NCI-H82 (cell line): ENCODE measurements at regions not wholly inside any gene's neighbourhood (a gene's known extent, or its start where the extent isn't known, plus 50 kb on each side); places are given as distances from the start of the nearest gene placed in this dataset.
A peak's percentile ranks its signal among the peaks of the same experiment; 100 is the strongest.

Experiments used
- DNase-seq: peaks from one replicate; lab custom pipeline; 2025; lab: John Stamatoyannopoulos, UW

DNA sequence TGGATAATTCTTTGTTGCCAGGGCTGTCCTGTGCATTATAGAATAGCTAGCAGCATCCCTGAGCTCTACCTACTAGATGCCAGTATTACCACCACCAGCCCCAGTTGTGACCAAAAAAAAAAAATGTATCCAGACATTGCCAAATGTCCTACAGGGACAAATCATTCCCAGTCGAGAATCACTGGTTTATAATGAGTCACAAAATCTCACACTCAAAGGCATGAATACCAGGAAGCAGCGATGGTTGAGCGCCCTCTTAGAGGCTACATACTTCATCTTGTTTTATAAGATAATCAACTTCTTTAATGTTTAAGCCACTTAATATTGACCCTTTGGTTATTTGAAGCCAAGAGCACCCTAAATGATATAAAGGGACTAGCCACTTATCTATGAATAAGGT, 297.3 kb downstream of the DHX15 start:
- DNase-seq: no peak

DNA sequence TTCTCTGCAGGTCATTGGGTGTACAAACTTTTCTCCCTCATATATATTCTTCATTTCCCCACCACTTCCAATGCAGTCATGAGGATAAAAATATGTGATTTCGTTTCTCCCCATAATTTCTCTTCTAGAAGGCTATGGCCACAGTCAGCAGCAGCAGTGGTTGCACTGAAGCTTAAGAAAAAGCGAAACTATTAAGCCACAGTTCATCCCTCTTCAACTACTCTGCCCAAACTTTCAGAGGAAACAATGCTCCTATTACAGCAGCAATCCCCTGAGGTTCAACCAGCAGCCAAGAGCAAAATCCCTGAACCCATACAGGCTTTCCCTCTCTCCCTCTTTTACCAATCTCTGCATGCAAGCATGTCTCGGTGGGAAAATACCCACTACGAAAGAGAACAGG, 298.6 kb downstream of the DHX15 start:
- DNase-seq: no peak

DNA sequence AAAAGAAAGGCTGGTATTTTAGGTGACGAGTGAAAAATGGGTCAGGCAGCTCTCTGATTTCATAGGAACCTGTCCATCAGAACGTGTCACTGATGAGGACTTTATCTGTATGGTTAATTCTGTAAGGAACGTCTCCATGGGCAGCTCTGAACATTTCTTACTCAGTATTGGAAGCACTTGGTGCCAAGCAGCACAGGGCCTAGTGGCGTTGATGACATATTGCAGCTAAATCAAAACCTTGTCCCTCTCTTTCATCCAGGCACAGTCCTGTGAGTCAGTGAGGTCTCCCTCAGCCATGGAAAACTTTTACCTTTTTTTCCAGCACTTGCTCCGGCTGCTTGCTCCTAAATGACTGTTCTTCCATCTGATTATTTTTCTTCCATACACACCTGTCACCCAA, 301.9 kb downstream of the DHX15 start:
- no peak for DNase-seq

DNA sequence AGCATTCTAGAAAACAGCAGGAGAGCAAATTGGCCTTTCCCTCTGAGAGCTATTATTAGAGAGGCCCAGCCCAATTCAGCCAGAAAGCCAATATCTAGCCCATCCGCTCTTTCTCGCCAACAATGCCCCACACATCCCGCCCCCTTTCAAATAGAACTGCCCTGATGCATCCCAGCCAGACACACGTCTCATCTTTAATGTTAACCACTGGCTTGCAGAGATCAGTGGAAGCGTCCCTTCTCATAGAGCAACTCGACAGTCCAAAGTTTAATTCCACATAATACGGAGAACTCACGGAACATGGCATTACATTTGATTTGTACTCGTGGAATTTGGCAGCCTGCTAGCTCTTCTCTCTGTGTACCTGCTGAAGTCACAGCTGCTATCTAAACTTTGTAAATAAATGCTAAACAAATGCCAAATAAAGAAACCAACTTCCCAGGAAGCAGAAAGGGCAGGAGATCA, 304.4 kb downstream of the DHX15 start:
- no peak for DNase-seq

DNA sequence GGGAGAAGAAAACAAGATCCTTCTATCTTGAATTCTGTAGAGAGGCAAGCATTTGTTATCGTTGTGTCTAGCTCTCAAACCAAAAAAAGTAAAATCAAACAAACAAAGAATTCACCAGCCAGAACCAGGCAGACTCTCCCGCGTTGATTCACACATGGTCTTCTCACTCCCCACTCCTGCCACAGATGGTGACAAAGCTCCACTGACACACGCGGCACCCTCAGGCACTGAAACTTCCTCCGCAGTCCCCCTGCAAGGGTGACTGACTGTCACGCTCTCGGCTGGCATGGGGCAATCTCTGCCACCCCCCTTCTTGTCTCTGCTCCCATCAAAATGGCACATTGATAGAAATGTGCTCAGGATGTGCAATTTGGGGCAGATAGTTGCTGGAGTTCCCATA, 304.9 kb downstream of the DHX15 start:
- DNase-seq: no peak

DNA sequence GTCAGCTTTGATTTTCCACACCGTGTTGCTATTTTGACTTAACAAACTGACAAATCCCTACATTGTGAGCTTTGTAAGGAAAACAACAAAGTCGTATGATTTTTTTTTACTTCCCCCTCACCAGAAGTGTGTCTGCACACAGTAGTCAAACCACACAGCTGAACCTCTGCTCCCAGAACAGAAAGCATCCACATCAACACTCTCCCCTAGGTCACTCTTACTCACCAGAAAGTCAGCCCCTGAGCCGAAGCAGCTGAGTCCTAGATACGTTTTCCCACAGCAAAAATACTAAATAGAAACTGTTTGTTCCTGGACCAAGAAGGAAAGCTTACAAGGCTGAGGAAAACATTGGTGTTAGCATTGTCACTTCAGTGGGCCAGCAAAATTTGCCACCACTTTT, 305.7 kb downstream of the DHX15 start:
- no peak for DNase-seq

DNA sequence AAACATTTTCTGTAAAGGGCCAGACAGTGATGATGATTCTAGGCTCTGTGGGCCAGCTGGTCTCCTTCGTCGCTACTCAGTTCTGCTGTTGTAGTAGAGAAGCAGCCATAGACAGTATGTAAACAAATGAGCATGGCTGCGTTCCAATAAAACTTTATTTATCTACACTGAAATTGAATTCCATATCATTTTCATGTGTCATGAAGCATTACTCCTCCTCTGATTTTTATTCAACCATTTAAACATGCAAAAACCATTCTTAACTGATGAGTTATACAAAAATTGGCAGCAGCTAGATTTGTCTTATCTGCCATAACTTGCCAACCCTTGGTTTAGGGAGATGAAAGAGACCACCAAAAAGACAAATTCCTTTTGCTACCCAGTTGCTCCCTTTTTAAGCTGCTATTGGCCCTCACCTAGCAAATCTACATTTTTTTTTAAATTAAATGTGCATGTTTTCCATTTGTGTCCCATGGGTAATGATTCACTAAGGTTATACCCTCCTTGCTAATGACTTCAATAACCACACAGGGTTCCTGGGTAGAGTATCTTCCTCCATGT, 309.9 kb downstream of the DHX15 start:
- DNase-seq: no peak

DNA sequence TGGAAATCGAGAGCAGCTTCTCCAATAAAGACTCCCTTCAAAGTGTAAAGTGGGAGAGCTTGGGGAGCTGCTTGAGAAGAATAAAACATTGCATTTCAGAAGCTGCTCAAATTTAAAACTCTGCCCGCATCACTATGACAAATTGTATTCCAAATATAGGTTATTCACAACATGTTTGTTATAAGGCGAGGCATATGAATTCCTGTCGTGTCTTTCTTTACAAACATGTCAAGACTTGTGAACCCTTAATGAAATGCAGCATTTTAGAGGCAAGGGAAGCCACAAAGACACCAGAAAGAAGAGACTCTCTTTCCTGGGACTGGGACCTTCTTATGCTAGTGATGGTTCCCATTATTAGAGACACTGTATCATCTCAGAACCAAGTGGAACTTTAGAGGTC, 311.2 kb downstream of the DHX15 start:
- no peak for DNase-seq

DNA sequence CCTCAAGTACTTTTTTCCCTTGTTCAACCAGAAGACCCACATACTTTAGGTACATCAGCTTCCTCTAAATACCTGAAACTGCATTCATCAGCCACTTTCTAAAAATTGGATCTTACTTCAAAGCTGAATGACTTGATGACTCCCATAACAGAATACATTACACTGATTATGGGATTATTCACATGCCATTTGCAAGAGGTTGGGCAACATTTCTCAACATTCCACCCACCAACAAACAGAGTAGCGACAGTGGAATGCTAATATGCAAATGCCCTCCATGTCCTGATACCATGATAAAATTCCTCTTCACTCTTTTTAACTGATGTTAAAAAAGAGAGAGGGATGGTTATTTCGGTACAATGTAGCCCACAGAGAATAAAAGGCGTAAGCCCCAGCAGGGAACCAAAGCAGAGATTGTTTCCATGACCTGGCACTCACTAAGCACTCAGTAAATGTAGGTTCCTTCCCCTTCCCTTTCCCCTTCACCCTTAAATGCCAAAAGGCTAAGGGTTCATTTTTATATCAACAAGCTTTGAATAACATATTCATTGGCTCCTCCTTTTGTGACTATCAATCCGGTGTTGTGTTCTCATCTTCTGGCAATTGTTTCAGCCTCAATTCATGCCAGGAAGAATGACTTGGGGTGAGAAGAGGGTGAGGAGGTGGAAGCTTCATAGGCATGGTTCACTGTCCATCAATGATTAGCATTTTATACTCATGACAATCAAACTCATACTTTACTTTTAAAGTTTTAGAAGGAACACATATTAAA, 317.2 kb downstream of the DHX15 start:
- DNase-seq: no peak

DNA sequence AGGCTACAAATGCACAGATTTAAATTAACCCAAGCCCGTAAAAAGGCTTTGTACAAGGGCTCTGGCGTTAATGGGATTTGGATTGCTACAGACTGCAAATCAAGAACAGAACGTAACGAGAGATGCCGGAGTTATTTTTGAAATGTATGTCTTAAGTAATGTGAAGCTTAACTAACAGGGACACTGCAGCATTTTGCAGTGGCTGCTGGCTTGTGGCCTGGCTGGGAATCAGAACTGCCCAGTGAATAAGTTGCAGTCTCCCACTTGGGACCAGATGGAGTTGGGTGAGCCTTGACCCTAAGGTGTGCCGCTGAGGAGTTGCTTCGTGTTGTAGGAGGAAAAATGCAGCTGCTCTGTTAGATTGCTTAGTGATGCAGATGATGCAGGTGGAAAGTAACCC, 318.4 kb downstream of the DHX15 start:
- DNase-seq: peak; percentile 81

DNA sequence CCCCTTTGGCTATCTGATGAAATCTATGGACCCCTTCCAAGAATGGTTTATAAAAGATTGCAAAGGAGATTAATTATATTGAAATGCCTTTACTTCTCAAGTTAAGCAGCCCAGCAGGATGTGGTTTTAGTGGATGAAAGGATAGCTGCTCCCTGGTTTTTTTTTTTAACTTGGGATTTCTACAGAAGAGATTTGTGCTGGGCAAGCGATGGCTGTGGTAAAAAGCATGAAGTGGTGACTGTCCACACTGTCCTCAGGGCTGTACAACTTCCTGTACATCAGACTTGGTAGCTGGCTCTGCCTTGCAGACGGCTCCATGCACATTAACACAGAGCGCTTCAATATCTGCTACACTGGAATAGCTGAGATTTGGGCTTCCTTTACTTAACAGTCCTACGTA, 321.7 kb downstream of the DHX15 start:
- peak; percentile 8 for DNase-seq

DNA sequence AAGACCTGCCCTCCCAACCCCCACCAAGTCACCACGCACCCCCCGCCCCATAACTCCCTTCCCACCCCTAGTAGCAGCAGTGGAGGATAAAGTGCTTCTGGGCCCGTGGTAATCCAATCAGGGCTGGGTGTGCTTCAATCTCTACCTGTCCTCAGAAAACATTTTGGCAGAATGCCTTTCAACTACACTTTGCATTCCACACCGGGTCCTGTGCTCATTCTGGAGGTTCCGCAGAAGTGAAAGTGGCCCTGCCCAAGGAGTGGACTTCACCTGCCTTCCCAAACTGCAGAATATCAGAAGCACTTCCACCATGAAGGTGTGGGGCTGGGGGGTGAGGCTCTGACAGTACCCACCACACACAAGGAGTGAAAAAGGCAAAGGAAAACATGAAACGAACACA, 322.3 kb downstream of the DHX15 start:
- DNase-seq: peak; percentile 86

DNA sequence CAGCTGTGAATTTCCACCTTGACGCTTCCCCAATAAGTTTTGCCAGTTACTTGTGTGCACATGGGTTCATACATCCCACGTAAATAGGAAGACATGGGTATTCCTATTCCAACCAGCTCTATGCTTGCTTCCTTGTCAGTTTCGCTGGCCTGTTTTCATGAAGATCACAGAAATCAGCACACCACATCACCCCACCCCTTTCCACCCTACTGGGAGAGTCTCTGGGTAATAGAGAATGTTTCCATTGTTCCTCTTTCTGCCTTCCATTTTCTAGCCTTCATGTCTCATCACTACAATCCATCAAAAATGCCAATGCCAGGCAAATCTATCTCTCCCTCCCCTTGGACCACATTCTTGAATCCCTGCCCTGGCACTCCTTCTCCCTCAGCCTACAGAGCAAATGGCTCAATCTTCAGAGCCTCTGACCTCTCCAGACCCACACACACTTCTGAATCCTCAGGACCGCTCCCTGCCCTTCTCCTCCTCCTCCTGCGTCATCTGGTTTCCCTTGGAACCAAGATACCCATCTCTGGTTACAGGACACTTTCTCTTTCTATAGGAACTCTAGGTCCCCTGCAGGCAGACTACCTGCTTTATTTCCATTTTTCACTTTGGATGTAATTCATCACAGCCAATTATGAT, 323.3 kb downstream of the DHX15 start:
- DNase-seq: no peak

DNA sequence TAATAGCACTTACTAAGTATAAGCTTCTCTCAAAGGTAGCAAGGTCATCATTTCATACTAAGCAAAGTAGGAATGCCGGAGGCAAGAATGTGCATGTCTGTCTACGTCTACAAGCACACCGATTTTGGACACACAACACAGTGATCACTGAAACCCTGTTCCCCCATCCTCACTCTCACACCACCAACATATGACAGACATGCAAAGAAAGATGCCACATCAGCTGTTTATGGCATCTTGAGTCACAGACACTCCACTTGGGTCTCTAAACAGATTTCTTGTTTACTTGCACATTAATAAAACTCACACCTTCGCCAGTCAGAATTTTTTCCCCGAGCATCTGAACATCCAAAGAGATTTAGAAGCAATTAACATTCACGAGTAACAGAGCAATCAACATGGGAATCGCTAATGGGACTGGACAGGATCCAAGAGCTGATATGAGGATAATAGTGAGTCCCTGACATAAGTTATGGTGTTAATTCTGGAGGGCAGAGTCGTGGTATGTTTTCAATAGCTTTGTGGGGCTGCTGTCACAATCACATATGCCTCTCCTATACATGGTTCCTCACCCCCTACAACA, 324.1 kb downstream of the DHX15 start:
- DNase-seq: peak; percentile 39

DNA sequence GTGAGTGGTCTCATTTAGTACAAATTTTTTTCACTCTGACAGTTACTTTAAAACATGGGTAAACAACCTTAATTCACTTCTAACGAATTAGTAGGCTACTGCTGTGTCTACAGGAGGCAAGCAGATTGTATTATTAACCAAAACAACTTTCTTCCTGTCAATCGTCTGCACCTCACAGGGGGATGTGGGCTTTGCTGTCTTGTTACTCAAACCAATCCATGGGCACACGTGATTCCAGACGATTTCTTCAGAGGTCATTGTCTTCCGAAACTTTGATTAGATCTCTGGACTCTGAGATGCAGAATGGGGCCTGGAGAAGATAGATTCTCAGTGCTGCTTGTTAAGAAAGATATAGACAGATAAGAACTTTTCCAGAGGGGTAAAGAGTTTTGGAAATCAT, 327.8 kb downstream of the DHX15 start:
- DNase-seq: no peak

DNA sequence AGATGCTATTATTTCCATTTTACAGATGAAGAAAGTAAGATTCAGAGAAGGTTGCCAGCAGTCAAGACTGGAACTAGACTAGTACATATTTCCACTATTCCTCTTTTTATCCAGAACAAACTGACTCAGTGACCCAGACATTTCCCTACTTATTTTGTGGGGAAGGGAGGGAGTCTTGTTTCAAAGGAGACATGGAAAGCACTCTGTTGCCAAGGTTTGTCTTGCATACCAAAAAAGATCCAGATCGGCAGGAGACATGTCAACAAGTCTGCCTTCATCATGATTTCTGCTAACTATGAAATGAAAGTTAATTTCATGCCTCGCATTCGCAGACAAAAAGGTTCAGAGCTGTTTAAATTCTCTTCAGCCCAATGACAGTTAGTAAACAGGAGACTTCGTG, 328.3 kb downstream of the DHX15 start:
- DNase-seq: no peak

DNA sequence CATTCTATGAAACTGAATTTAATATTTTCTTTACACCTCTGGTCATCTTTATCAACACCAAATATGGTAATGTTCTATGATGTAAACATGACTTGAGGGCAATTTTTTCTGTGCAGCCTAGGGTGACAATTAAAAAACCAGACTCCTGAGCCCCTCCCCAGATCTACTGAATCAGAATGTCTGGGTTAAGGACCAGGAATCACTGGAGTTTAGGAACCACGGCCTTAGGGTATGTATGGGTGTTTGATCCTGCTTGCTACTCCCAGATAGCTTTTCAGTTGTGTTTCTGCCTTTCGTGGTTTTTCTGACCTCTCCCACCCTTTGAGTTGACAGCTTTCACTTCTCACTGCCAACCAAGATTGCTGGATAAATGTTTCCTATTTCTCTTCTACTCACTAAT, 332.2 kb downstream of the DHX15 start:
- no peak for DNase-seq

DNA sequence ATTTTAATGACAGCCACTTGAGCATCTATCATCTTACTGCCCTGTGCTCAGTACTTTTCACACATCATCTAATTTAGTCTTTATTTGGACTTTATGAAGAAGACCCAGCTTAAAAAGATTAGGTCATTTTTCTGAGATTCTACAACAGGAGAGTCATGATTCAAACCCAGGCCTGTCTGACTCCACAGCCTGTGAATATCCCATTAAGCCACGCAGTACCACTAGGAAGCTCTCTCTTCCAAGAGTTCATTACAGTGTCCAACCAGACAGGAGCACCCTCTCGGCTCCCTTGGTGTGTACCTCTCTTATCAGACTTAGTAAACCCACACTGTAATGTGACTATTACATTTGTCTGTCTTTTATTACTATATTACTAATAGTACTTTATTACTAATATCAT, 332.8 kb downstream of the DHX15 start:
- no peak for DNase-seq

DNA sequence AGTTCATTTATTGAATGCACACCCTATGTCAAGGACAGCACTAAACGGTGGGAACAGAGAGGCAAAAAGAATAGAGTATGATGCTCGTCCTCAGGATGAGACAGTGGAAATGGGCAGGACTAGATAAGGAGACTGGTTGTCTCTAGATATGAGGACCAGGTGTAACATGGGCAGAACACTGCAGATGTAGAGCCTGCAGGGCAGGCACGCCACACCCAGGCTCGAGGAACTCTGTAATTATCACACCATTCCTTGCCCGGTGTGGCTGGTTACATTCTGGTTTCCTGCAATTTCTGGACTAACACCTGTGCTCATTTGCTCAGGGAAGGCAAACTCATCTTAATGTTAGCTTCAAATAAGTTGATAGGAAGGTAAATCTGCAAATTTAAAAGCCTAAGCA, 334.4 kb downstream of the DHX15 start:
- no peak for DNase-seq

DNA sequence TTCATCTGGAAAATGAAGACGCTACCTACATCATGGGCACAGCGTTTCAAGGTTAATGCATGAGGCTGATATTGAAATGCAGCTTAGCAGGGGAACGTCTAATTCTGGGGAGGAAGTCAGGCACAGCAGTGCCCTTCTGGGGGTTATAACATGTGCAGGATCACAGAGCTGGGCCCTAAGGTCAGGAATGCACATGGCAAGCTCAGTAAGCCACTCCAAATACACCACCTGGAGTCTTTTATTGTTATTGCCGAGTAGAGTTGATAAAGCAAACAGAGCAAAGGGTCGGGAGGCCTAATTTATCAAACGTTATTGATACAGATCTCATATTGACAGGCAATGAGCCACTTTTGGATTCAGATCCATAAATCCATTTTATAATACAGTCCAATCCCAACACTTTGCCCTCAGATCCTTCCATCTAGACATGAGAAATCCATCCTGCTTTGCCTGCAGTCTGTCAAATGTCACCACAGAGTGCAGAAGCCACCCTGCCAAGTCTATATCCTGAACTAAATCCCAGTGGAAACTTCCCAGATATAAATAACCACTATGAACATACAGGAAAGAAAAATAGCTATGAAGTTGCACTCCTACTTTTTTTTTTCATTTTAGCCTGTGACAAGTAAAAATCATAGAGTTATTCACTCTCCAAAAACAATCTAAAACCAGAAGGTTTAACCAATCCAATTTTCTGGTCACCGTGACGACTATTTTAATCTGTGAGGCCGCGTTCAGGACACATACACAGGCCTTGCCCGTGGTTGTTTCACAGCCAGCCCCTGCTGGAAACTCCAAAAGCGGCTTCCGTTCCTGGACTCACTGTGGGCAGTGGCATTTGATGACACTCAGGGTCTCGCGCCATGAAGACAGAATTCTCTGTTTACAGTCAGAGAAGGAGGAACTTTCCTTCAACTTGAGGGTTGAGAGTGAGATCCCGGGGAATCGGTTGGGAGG, 335.4 kb downstream of the DHX15 start:
- peak; percentile 9 for DNase-seq

DNA sequence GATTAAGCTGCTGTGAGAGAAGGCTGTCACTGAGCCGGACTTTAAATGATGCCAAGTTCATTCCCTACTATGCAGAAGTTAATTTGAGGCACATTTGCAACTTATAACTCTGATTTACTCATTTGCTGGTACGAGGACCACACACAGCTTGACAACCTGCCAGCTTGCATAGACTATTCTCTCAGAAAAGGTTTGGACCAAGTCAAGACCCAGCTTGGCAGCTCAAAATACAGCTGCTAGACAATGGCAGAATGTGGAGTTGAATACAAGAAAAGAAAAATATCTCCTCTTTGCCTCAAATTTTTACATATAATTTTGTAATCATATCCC, 338.9 kb downstream of the DHX15 start:
- no peak for DNase-seq
